NCI-H1092 treated with DMSO at 0.1 percent for 48 hours (cell line): ENCODE measurements at regions not wholly inside any gene's neighbourhood (a gene's known extent, or its start where the extent isn't known, plus 50 kb on each side); places are given as distances from the start of the nearest gene placed in this dataset.

Experiments
- DNase-seq: peaks from one replicate; lab custom pipeline; 2025; lab: John Stamatoyannopoulos, UW

DNA sequence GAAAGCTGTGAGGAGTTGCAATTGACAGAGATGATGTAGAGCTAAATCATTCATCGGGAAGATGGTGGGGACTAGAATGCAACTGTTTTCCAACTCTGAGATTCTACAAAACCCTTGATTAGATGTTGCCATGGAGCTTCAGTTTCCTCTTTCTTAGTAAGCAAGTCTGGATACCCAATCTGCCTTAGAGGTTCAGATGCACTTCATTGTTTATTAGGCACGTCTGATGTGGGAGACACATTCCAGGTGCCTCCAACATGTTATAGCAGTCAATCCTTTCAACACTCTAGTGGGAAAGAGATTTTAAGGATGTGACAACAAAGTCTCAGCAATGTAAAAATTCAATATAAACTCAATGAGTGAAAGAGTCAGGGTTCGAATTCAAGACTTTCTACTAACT is 291.3 kb upstream of the PHYHIPL start:
- no peak for DNase-seq

- DNase-seq, result no peak
Measured at GRCh38 chr10:58885686-58886345, 290.6 kb upstream of the PHYHIPL start.

DNA sequence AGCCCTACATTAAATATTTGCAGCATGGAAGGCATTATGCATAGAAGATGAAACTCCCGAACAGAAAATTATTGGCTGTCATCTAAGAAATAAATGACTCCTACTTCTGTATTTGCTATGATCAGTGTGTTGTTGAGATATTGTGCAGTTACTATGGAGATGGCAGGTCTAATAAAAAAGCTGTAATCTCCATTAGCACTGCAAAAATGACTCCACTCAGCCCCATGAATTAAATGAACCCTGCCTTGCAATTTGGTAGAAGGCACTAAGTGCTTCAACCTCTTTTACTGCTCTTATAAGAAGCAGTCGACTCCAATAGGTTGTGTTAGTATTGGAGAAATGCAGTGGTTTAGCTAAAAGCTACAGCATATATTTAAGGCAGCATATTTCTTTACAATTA is 290.0 kb upstream of the PHYHIPL start:
- DNase-seq, result no peak

DNA sequence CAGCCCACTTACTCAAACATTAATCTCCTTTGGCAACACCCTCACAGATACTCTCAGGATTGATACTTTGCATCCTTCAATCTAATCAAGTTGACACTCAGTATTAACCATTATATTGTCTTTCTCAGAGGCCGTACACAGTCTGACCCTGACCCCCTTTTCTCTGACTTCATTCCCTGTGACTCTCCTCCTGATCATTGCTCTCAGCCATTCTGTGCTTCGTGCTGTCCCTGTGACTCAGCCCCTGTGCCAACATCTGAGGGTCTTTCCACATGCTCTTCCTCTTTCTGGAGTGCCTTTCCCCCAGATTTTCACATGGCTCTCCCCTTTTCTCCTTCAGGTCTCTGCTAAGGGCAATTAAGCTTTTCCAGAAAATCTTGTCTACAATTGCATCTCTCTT is 289.0 kb upstream of the PHYHIPL start:
- no peak for DNase-seq

- no peak for DNase-seq
Measured at GRCh38 chr10:58888957-58889356, 287.5 kb upstream of the PHYHIPL start.

- no peak for DNase-seq
Measured at GRCh38 chr10:58892031-58892531, 284.4 kb upstream of the PHYHIPL start.

DNA sequence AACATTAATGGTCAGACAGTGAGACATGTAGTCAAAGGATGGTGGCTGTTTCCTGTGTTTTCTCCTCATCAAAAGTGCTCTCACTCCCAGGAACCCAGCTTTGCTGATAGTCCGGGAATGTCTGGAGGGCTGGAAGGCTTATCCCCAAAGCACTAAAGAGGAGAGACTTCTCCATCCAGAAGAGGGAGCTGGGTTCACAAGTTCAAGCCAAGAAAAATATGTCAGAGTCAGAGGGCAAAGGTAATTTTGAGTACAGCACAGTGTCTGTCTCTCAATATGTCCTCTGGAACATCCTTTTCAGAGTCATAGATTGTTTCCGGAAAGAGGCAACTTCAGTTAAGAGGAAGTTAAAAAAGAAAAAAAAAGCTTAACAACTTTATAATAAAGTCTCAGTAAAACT is 281.5 kb upstream of the PHYHIPL start:
- no peak for DNase-seq

DNA sequence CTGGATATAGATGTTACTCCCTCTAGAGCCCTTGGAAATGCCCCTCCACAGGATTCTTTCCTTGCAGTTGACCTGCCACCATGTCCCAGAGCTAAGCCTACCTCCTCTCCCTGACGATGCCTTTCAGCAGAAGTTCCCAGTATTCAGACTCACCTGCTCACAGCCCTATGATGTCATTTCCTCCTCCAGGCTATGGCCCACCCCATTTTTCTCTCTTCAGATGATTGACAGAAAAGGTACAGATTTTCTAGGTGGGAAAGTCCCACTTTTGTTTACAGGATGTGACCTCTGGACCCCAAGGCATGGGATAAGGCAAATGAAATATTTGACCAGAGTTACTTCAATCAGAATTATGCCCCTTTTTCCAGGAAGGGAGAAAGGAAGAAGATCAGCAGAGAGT is 280.2 kb upstream of the PHYHIPL start:
- no peak for DNase-seq

DNA sequence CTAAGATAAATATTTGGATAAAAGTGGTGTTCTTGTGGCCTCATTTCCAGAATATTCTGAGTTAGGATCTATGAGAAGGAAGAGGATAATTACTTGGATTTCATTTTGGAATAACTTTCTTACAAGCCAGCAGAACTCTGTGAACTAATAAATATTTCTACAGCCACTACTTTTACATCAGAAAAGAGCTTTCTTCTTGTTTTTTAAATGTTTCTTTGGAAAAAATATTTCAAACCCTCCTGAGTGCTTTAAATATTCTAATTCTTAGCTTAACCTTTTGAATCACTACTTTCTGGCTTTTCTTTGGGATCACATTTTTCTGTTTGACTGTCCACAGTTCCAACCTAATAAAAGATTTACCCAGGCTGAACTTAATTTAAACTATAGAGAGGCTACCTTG is 279.2 kb upstream of the PHYHIPL start:
- no peak for DNase-seq

- no peak for DNase-seq
Measured at GRCh38 chr10:58897708-58898107, 278.7 kb upstream of the PHYHIPL start.

- DNase-seq, result no peak
Measured at GRCh38 chr10:58898854-58899573, 277.4 kb upstream of the PHYHIPL start.

DNA sequence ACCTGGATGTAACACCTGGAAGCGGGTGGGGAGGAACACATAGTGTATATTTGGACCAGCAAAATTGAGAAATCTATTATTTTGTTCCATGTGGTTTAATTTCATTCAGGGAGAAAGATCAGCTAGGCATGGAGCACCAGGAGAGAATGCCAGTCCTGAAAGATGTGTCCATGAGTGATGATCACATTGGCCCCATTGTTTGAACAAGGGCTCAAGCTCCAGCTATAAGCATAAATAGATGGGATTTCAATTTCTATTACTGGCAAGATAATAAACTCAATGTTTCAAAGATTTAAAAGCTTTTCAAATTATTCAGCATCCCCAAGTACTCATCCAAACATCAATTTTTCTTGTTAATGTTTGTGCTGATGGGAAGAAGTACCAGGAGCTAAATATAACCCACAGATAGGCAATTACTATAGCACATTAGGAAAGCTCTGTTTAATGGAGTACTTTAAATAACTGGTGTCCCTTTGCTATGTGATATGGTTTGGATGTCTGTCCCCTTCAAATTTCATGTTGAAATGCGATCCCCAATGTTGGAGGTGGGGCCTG is 275.3 kb upstream of the PHYHIPL start:
- DNase-seq, result no peak

DNA sequence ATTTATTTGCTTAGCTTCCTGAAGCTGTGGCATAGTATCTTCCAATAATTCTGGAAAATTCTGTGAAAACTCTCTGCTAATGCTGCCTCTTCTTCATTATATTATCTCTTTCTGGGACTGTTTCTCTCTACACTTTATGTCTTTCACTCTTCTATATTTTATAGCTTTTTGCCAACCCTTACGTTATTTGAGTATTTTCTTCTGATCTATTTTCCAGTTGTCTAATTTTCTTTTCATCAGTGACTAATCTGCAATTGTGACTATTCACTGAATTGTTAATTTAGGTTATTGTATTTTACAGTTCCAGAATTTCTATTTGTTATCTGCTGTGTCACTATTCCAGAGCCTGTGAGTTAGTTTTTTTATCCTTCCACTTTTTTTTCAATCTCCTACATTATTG is 273.4 kb upstream of the PHYHIPL start:
- DNase-seq, result no peak

DNA sequence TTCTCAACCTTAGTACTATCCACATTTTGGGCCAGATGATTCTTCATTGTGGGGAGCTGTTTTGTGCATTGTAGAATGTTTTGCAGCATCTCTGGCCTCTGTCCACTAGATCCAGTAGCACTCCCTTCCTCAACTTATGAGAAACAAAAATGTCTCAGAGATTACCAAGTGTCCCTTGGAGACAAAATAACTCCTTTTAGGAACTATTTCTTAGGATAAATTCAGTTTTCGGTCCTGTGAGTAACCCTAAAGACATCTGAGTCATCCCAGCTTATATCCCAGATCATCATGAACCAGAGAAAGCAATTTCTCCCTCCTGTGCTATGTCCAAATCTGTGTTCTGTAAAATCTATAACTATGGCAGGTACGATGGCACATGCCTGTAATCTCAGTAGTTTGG is 266.6 kb upstream of the PHYHIPL start:
- DNase-seq, result no peak

- DNase-seq, result no peak
Measured at GRCh38 chr10:58913717-58914116, 262.7 kb upstream of the PHYHIPL start.

DNA sequence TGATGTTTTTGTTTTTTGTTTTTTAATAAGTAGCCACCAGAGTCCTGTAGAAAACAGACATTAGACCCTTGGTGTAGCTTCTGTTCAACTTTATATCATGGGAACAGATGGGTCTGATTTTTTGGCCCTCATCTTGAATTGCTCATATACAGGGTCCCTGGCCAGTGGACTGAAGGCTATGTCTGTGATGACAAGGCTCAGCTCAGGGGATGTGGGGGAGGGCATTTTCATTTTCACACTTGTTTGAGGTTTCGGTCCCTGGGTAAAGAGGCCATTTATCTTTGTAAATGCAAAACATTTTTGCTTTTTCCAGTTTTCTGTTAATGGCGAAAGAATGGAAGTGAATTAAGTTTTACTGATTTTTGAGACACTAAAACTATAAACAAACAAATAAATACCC is 257.6 kb upstream of the PHYHIPL start:
- DNase-seq, result no peak

- no peak for DNase-seq
Measured at GRCh38 chr10:58919927-58920654, 256.4 kb upstream of the PHYHIPL start.

GRCh38 chr10:58920655-58921003 is 255.8 kb upstream of the PHYHIPL start:
- DNase-seq, result no peak

DNA sequence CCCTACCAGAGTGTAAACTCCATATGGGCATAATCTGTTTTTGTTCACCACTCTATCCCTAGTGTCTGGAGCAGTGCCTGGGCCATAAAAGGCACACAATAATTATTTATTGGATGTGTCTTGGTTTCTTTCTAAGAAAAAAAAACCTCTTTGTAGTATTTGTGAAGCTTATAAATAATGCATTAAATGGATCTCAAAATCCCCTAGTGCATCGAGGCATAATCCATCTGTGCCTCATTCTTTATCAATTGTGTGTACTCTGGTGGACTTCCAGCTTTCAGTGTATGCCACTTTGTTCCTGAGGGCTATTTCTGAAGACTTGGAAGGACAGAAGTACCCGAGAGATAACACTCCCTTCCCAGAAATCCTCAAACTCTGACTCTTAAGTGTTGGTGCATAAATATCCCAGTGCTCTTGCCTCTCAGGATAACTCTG is 255.0 kb upstream of the PHYHIPL start:
- no peak for DNase-seq

- DNase-seq, result no peak
Measured at GRCh38 chr10:58925381-58925780, 251.1 kb upstream of the PHYHIPL start.

DNA sequence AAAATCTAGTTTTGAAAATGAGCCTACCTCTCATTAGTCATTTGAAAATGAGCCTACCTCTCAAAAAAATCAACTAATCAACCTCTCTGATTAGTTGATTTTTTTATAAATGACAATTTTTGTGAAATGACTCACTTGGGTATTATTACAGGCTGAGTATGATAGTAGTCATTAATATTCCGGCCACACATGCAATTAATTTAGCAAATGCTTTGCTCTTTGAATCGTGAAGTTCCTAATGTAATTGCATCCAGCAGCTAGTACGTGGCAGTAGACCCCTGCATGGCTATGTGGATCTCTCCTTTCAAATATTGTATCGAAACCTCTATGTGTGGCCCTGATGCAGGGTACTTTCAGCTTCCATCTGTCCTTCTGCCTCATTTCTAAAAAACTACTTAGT is 245.9 kb upstream of the PHYHIPL start:
- DNase-seq, result no peak

DNA sequence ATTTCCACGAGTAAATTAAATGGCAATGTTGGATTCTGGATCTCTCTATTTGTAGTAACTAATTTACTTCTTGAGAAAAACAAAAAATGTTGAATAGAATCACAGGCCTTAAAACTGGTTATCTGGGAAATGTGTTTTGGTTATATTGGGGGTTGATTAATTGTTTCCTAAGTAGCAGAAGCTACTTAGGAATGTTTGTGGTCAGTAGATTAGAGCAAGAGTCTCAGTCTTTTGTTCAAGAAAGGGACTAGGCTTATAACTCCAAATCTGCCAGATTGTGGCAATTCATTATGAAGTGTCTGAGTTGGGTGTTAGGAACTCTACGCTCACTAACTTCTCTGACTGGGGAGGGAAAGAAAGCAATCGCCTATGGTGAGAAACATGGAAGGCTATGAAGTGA is 244.3 kb upstream of the PHYHIPL start:
- no peak for DNase-seq
